Heart left ventricle (tissue), 13 donors: ENCODE measurements at regions not wholly inside any gene's neighbourhood (a gene's known extent, or its start where the extent isn't known, plus 50 kb on each side); places are given as distances from the start of the nearest gene placed in this dataset.

Experiments used
- CTCF ChIP-seq, 12 donors: fragments of 200-600 bp; sonication (generic) in 4 of 12; IDR thresholded peaks; one replicate each; pipeline versions ENCODE4 v1.5.0 to v1.8.0; 2018 to 2022; ENCODE audit warnings: antibody characterized with exemption in 12 of 12, mild to moderate bottlenecking in 5 of 12
- POLR2A ChIP-seq, 2 donors: fragments of 450-650 bp; IDR thresholded peaks; one replicate each; pipeline ENCODE4 v1.6.1; 2017; ENCODE audit warnings: antibody characterized with exemption in 2 of 2, mild to moderate bottlenecking in 2 of 2, moderate library complexity in 2 of 2
- donor health status: ischemic (EF 13 %, LVEDD 7.1; RV severe dilation, severe dysfunction).
- donor health status: DM: no; HTN: yes; CAD: no.
- donor health status: DM: no; HTN: no; CAD: no.
- donor health status: ischemic (EF 25% LVEDD 6.9; RV normal size, moderate dysfunction).
- donor health status: ischemic (EF 25% LVEDD 5.7; RV mildly dilated, moderate dysfunction).
- donor health status: ischemic (EF 35%, LVEDD 5.7; RV mildly dilated, moderate dysfunction).
- donor health status: nonischemic (EF 11% LVEDD 7.7; RV severe dilation, severe dysfunction).
- donor health status: DM: yes; HTN: yes; CAD: no.
- donor health status: PGD.
- donor health status: ischemic (EF 29% LVEDD 5.4; RV normal size, mild dysfunction).
- donor health status: nonischemic (EF 23%, LVEDD 6.1; RV moderate dilation, normal function).

GRCh38 chr1:216827251-216827650 lies 104.0 kb upstream of the ESRRG start:
- TF ChIP-seq CTCF (IDR thresholded peaks at IDR 0.05) (no peak), POLR2A (IDR thresholded peaks at IDR 0.05) (no peak)
